ENCODE measurements at regions not wholly inside any gene's neighbourhood (a gene's known extent, or its start where the extent isn't known, plus 50 kb on each side); places are given as distances from the start of the nearest gene placed in this dataset.

DNA sequence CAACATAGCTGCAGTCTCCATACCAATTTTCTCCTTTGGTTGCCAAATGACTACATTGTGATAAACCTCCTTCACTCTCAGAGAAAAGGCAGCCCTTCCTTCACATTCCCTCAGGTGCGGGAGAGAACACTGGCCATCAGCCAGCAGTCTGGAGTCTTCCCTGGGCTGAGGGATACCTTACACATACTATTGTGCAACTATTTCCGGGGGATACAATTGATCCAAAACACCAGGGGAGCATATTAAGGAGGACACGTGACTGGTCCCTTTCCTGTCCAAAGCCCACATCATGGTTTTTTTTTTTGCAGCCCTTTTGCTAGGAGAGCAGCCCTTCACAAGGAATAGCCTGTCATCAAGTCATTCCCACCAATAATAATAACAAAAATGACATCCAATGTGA, 172.1 kb upstream of the ZRANB2 start:
- no peak for TF ChIP-seq ZNF589 (CRISPR knock-in tag; IDR thresholded peaks at IDR 0.05; ENCODE audit: low read depth)
- TF ChIP-seq, protein P1, sequence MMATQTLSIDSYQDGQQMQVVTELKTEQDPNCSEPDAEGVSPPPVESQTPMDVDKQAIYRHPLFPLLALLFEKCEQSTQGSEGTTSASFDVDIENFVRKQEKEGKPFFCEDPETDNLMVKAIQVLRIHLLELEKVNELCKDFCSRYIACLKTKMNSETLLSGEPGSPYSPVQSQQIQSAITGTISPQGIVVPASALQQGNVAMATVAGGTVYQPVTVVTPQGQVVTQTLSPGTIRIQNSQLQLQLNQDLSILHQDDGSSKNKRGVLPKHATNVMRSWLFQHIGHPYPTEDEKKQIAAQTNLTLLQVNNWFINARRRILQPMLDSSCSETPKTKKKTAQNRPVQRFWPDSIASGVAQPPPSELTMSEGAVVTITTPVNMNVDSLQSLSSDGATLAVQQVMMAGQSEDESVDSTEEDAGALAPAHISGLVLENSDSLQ (IDR thresholded peaks at IDR 0.05): no peak
- no peak for TF ChIP-seq RFX7 (CRISPR knock-in tag; IDR thresholded peaks at IDR 0.05)
- TF ChIP-seq, protein P2, sequence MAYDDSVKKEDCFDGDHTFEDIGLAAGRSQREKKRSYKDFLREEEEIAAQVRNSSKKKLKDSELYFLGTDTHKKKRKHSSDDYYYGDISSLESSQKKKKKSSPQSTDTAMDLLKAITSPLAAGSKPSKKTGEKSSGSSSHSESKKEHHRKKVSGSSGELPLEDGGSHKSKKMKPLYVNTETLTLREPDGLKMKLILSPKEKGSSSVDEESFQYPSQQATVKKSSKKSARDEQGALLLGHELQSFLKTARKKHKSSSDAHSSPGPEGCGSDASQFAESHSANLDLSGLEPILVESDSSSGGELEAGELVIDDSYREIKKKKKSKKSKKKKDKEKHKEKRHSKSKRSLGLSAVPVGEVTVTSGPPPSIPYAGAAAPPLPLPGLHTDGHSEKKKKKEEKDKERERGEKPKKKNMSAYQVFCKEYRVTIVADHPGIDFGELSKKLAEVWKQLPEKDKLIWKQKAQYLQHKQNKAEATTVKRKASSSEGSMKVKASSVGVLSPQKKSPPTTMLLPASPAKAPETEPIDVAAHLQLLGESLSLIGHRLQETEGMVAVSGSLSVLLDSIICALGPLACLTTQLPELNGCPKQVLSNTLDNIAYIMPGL (CRISPR knock-in tag; IDR thresholded peaks at IDR 0.05): no peak
- no peak for TF ChIP-seq FUS (optimal IDR thresholded peaks at IDR 0.05; ENCODE audit: low read depth, low read length)
- no peak for TF ChIP-seq SIN3B (IDR thresholded peaks at IDR 0.05; ENCODE audit: low read depth)
- TF ChIP-seq ILF3 (IDR thresholded peaks at IDR 0.05; ENCODE audit: borderline replicate concordance): no peak
- TF ChIP-seq ZNF764 (CRISPR knock-in tag; IDR thresholded peaks at IDR 0.05; ENCODE audit: low read depth): no peak
- TF ChIP-seq HIVEP1 (CRISPR knock-in tag; IDR thresholded peaks at IDR 0.05): no peak
- TF ChIP-seq ZNF140 (CRISPR knock-in tag; IDR thresholded peaks at IDR 0.05): no peak
- TF ChIP-seq, protein P3, sequence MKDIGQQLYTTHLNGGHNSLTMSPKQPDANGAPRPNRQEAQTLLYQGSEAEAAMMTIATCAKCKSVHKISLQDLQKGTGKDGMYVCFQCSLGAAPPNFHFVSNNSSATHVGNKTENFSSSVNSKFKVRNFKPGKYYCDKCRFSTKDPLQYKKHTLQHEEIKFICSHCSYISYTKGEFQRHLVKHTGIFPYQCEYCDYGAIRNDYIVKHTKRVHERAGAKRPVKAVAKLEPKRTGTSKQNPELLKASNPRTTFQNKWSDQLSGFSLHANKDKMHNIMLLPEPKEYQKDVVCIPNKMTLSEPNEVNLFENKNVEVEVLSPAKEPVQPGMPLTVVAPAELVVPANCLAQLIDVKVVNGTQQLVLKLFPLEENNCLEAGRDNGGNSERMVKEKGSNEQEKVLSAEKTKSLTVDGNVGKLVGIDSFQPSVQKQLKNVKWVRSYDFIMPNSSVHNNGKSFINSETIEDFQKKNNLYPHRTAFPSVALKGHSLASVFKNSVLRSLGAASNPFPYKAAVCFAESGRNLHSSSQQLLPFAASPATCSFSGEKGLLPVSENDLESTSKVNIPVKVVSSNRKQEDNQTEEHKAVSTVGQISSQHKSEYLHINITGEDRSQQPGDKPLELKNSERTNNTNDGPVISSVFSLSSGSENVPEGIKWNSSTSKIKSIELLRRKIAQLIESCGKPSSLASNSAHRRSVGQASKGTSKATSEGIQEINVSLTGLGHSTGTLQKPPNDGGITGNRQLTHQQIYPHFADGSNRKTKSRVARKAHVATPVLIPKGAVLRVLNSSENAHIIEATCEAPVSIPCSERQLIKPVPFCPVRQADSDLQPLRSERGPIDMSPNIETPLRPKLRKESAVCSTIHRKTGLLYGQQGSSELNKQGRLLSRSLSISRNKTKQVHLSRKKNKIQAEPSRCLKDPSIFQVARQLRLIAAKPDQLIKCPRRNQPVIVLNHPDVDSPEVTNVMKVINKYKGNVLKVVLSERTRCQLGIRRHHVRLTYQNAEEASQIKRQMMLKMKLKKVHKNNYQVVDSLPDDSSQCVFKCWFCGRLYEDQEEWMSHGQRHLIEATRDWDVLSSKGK (CRISPR knock-in tag; IDR thresholded peaks at IDR 0.05): no peak
- TF ChIP-seq SMARCC2 (IDR thresholded peaks at IDR 0.05; ENCODE audit: low read depth): no peak
- no peak overlapping the region for H3K9ac ChIP-seq (ENCODE audit: insufficient read depth in 1 of 2, low read depth in 2 of 2, low read length in 2 of 2)

More for the DNA sequence above, 172.1 kb upstream of the ZRANB2 start:
- Histone ChIP-seq H3K79me2 (ENCODE audit: control insufficient read depth, insufficient read depth, low read length) (no peaks in the 10 kb centered on the region), H3K27ac (ENCODE audit: extremely low read depth, low read depth, low read length) (no peak overlapping the region), H3K27me3 (ENCODE audit: control insufficient read depth in 2 of 2, insufficient read depth in 2 of 2, low read length in 2 of 2) (no peaks in the 10 kb centered on the region), H3K9me1 (ENCODE audit: control insufficient read depth, insufficient read depth, low read length) (no peaks in the 10 kb centered on the region), H3K4me2 (ENCODE audit: insufficient read depth, low read length) (no peak overlapping the region), H3K36me3 (ENCODE audit: control insufficient read depth, insufficient read depth, low read length) (no peaks in the 10 kb centered on the region), H3K4me3 (no peak overlapping the region), H3K9me3 (replicated peaks; ENCODE audit: control insufficient read depth, insufficient read depth, low read depth, low read length) (0 out of 2 replicates have a peak, but pooled peaks cover 2% of the 10 kb centered on the region), H3K4me1 (replicated peaks in 1 of 2; ENCODE audit: control insufficient read depth in 2 of 2, insufficient read depth in 2 of 2, low read length in 2 of 2) (no peaks in the 10 kb centered on the region), H2AFZ (ENCODE audit: low read depth, low read length) (no peak overlapping the region), H4K20me1 (replicated peaks; ENCODE audit: control insufficient read depth, insufficient read depth, low read length) (no peaks in the 10 kb centered on the region)
- no peak for DNase-seq (ENCODE audit: extremely low read depth in 1 of 4, low spot score in 3 of 4)
- no TSS peak for BruUV-seq (replicated peaks)
- FAIRE-seq: no peak
- WGBS (ENCODE audit: insufficient coverage, low coverage, missing lambda C conversion rate): 0% methylated on average over 3 of the region's 3 CpGs
- intact Hi-C loops (cut with micrococcal nuclease) (no loop called here), in situ Hi-C loops (cut with MboI) (no loop called here)
- CTCF ChIA-PET (ENCODE audit: low intra/inter-chr PET ratio): no interaction called here
- POLR2A ChIA-PET: no interaction called here
- no peak for ATAC-seq
